Spleen (tissue), 7 donors: ENCODE measurements at regions not wholly inside any gene's neighbourhood (a gene's known extent, or its start where the extent isn't known, plus 50 kb on each side); places are given as distances from the start of the nearest gene placed in this dataset.

ENCODE experiments used
- CTCF ChIP-seq, 11 experiments: fragments of 200-600 bp in 7 of 11; fragments of 450-650 bp in 4 of 11; sonication (generic) in 4 of 11; IDR thresholded peaks in 8 of 11; conservative IDR thresholded peaks in 3 of 11; 1 replicate in 7 of 11; 2 replicates in 4 of 11; pipeline versions ENCODE4 v1.4.0 to v1.8.0; 2016 to 2021; ENCODE audit warnings: antibody characterized with exemption in 11 of 11, inconsistent platforms in 4 of 11, mild to moderate bottlenecking in 1 of 11
- POLR2A ChIP-seq, 3 donors: fragments of 450-650 bp; IDR thresholded peaks; one replicate each; pipeline ENCODE4 v1.5.1; 2017; ENCODE audit warnings: antibody characterized with exemption in 3 of 3, mild to moderate bottlenecking in 1 of 3
- POLR2AphosphoS5 ChIP-seq, 3 donors: sonication (generic); formaldehyde crosslinking; IDR thresholded peaks; one replicate each; pipeline ENCODE4 v1.5.1; 2017; ENCODE audit warnings: antibody characterized with exemption in 3 of 3
- donor health status: DM: no; HTN: no; CAD: no; lungs with moderate emphysema.
- donor health status: DM: no; HTN: no; CAD: no.
- donor health status: DM: no; HTN: no; CAD: no.

- TF ChIP-seq CTCF (IDR thresholded peaks at IDR 0.05 in 8 of 11, conservative IDR thresholded peaks at IDR 0.05 in 3 of 11) (no peak), POLR2A (IDR thresholded peaks at IDR 0.05) (no peak), POLR2AphosphoS5 (IDR thresholded peaks at IDR 0.05) (no peak)
Observed at GRCh38 chr12:66823857-66824570, 145.1 kb upstream of the GRIP1 start.
